ENCODE measurements at regions not wholly inside any gene's neighbourhood (a gene's known extent, or its start where the extent isn't known, plus 50 kb on each side); places are given as distances from the start of the nearest gene placed in this dataset.

DNA sequence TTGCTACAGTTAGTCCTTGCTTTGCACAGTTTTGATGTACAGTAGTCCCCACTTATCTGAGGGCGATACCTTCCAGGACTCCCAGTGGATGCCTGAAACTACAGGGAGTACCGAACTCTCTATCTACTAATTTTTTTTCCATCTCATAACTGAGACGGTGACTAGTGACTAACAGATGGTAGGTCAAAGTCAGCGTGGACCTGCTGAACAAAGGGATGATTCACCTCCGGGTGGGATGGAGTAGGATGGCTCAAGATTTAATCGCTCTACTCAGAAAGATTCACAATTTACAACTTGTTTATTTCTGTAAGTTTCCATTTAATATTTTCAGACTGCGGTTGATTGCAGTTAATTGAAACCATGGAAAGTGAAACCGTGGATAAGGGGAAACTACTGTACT, 655.8 kb downstream of the ZNF674 start:
- no peak overlapping the region for H3K4me3 ChIP-seq (ENCODE audit: low read depth, low read length)
- no peak for DNase-seq (ENCODE audit: low read depth)
- TF ChIP-seq, protein P1, sequence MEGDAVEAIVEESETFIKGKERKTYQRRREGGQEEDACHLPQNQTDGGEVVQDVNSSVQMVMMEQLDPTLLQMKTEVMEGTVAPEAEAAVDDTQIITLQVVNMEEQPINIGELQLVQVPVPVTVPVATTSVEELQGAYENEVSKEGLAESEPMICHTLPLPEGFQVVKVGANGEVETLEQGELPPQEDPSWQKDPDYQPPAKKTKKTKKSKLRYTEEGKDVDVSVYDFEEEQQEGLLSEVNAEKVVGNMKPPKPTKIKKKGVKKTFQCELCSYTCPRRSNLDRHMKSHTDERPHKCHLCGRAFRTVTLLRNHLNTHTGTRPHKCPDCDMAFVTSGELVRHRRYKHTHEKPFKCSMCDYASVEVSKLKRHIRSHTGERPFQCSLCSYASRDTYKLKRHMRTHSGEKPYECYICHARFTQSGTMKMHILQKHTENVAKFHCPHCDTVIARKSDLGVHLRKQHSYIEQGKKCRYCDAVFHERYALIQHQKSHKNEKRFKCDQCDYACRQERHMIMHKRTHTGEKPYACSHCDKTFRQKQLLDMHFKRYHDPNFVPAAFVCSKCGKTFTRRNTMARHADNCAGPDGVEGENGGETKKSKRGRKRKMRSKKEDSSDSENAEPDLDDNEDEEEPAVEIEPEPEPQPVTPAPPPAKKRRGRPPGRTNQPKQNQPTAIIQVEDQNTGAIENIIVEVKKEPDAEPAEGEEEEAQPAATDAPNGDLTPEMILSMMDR (IDR thresholded peaks at IDR 0.05; ENCODE audit: insufficient read depth, low read depth, low read length, missing control alignments): no peak

DNA sequence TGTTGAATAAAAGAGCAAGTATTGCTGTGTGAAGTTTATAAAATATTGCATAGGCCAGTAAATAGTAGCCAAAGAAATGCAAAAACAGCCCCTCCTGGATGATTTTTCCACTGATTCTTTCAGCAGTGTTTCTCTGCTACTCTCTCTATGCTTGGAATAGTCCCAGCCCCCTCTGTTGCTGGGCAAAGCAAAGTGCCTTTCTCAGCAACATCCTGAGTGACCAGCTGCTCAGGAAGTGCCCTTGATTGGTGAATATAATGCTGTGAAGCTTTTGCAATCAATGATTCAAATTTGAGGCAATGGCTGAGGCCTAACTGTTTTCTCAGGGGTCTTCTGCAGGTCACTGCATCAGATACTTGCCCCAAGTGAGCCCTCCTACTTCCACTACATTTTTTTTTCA, 656.7 kb downstream of the ZNF674 start:
- H3K4me3 ChIP-seq (ENCODE audit: low read depth, low read length): no peak overlapping the region
- TF ChIP-seq, protein P1 (IDR thresholded peaks at IDR 0.05; ENCODE audit: insufficient read depth, low read depth, low read length, missing control alignments): no peak
- DNase-seq (ENCODE audit: low read depth): no peak

DNA sequence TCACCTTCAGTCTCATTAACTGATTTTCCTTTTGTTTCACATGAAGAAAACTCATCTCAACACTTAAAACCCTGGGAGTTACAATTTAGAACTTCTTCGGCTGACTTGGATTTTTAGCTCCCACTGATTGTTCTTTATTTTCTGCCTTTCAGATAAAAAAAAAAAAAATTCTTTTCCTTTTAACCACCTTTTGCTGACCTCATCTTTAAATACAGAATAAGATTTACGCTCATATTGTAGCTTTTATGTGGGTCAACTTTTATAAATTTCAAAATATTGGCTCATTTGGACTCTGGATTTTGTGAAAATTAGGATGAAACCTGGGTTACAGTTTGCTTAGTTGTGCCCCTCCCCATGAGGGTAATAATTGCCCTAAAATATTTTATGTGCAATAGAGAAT, 659.3 kb downstream of the ZNF674 start:
- DNase-seq (ENCODE audit: low read depth): no peak
- TF ChIP-seq, protein P1 (IDR thresholded peaks at IDR 0.05; ENCODE audit: insufficient read depth, low read depth, low read length, missing control alignments): no peak
- H3K4me3 ChIP-seq (ENCODE audit: low read depth, low read length): no peak overlapping the region

DNA sequence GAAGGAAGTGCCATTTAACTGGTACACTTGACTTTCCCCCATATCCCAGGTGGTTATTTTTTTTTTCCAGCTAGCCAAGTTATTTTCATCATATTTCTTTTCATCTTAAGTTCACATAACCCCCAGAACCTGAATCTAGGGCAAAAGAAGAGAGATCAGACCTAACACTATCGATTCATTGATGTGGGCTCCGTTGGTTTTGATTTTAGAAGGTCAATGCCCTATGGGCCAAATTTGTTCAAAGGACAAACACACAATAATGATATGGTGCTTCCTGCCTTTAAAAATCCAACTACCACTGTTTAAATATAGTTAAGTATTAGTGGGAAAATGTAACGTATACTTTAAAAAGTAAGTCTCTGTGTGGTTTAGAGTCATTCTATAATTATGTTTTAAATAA, 665.7 kb downstream of the ZNF674 start:
- DNase-seq (ENCODE audit: low read depth): no peak
- no peak overlapping the region for H3K4me3 ChIP-seq (ENCODE audit: low read depth, low read length)
- TF ChIP-seq, protein P1 (IDR thresholded peaks at IDR 0.05; ENCODE audit: insufficient read depth, low read depth, low read length, missing control alignments): no peak

DNA sequence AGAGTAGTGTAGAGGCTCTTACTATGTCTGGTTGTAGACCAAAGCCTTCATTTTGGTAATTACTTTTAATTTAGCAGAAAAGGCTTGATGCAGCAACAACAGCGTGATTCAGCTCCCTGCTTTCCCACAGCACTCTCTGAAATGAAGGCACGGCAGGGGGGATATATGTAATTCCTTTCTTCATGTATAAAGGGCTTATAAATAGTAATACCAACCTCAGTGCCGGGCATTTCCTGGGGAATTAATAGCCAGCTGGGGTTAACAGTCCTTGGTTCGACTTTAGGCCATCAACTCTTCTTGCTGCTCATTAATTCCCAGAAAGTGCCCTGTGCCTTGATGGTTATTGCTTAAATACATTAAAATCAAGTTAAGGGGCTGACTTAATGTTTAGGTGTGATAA, 669.0 kb downstream of the ZNF674 start:
- no peak overlapping the region for H3K4me3 ChIP-seq (ENCODE audit: low read depth, low read length)
- TF ChIP-seq, protein P1 (IDR thresholded peaks at IDR 0.05; ENCODE audit: insufficient read depth, low read depth, low read length, missing control alignments): no peak
- no peak for DNase-seq (ENCODE audit: low read depth)

DNA sequence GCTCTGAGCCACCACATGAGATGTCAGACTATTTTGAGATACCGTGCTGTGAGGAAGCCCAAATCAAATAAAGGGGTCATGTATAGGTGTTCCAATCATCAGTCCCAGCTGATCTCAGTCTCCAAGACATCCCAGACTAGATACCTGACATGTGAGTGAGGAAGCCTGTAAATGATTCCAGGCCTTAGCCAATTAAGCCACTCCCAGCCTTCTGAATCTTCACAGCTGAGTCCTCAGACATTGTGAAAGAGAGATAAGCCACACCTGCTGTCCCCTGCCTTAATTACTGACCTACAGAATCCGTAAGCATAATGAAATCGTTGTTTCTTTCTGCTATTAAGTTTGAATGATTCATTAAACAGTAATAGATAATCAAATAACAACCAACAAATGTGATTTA, 671.4 kb downstream of the ZNF674 start:
- TF ChIP-seq, protein P1 (IDR thresholded peaks at IDR 0.05; ENCODE audit: insufficient read depth, low read depth, low read length, missing control alignments): no peak
- no peak for DNase-seq (ENCODE audit: low read depth)
- no peak overlapping the region for H3K4me3 ChIP-seq (ENCODE audit: low read depth, low read length)

DNA sequence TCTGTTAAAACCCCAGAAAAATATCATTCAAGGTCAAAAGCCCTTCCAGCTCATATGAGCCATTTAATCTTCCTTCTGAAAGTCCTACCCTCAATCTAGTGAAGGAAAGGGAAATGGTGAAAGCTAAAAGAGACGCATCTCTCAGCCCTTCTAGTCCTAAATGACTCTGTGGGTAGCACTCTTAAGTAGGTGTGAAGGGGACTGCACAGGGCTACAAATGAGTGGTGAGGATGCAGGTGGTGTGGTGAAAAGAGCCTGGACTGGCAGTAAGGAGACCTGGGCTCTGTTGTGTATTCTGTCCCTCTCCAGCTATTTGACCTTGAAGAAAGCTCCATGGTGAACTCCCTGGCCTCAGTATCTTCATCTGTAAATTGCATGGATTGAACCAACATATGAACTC, 671.8 kb upstream of the DIPK2B start:
- DNase-seq (ENCODE audit: low read depth): no peak
- TF ChIP-seq, protein P1 (IDR thresholded peaks at IDR 0.05; ENCODE audit: insufficient read depth, low read depth, low read length, missing control alignments): no peak
- H3K4me3 ChIP-seq (ENCODE audit: low read depth, low read length): no peak overlapping the region
